ENCODE measurements at regions not wholly inside any gene's neighbourhood (a gene's known extent, or its start where the extent isn't known, plus 50 kb on each side); places are given as distances from the start of the nearest gene placed in this dataset.
"Not testable (repeated sequence)": the region's sequence is repeated elsewhere in the genome, so short reads cannot be mapped to it uniquely, and the experiment has no call there.

- no peak for DNase-seq
These were observed 196.7 kb upstream of the TPRG1 start for GRCh38 chr3:188974856-188975599.

- no peak for DNase-seq
These were observed 196.0 kb upstream of the TPRG1 start for GRCh38 chr3:188975600-188976314.

GRCh38 chr3:188976407-188976806 is 195.4 kb upstream of the TPRG1 start:
- DNase-seq: no peak

GRCh38 chr3:188978421-188979171 is 193.2 kb upstream of the TPRG1 start:
- no peak for DNase-seq

DNA sequence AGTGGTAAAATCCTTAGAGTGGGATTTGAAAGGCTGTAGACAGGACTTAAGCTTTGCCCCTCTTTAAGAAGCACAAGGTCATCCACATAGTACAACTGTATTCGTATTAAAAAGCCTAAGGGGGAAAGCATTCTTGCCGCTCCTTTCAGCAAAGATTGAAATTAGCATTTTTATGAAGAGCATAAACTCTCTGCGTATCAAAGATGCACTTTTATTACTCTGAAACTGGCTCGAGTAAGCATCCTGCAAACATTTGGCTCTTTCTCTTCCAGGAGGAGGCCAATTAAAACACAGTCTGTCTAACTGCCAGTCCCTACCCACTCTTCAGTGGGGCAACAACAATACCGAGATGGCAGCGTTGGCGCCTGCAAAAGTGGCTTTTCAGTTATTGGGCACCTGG is 192.5 kb upstream of the TPRG1 start:
- DNase-seq: no peak

DNA sequence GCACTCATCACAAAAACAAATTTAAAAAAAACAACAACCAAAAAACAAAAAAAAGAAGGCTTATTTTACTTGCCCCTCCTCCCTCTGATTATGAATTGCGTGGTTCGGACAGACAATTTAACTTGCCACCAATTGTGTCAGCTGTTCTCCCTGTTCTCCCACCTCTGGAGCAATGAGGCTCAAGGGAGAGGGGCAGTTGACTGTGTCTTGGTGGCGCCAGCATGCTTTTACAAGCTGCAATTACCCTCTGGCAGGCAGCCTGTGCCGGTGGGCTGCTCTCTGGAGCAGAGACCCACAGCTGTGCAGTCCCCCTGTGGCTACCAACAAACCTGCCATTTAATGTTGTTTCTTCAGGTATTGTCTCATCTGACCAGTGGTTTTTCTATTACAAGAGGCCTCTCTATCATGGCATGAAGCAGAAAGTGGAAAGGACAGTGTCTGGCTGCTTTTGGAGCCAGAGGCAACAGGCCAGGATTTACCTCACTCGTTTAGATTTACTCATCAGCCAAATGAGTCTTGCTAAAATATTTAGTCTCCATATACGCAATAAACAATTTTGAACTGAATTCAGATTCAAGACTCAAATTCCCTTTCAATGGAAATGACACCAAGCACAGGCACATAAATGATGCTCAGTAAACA is 192.0 kb upstream of the TPRG1 start:
- no peak for DNase-seq

- no peak for DNase-seq
These were observed 178.6 kb upstream of the TPRG1 start for GRCh38 chr3:188993181-188993580.

DNA sequence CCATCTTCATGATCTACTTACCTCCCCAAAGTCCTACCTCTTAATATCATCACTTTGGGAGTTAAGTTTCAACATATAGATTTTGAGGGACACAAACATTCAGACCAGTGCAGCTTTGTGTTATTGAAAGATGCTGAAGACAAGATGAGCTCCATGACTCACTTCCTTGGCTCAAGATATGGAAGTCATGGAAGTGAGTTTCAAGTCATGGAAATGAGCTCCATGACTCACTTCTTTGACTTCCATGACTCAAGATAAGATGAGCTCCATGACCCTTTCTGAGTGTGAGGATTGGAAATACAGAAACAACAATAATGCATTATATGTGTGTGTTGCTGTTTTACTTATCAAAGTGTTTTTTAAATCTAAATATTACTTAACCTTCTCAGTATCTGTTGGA is 170.2 kb upstream of the TPRG1 start:
- no peak for DNase-seq

GRCh38 chr3:189003410-189003809 is 168.4 kb upstream of the TPRG1 start:
- DNase-seq: no peak

DNA sequence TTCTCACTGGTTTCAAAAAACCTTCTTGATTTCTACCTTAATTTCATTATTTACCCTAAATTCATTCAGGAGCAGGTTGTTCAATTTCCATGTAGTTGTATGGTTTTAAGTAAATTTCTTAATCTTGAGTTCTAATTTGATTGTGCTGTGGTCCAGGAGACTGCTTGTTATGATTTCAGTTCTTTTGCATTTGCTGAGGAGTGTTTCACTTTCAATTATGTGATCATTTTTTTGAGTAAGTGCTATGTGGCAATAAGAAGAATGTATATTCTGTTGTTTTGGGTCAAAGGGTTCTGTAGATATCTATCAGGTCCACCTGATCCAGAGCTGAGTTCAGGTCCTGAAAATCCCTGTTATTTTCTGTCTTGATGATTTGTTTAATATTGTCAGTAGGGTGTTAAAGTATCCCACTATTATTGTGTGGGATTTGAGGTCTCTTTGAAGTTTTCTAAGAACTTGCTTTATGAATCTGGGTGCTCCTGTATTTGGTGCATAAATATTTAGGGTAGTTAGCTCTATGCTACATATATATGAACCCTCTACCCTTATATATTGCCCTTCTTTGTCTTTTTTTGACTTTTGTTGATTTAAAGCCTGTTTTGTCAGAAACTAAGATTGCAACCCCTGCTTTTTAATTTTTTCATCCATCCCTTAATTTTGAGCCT is 158.4 kb upstream of the TPRG1 start:
- no peak for DNase-seq

- DNase-seq: no peak
These were observed 157.2 kb upstream of the TPRG1 start for GRCh38 chr3:189014526-189014925.

GRCh38 chr3:189022576-189023466 is 148.9 kb upstream of the TPRG1 start:
- DNase-seq: not testable (repeated sequence)

GRCh38 chr3:189025866-189026265 is 145.9 kb upstream of the TPRG1 start:
- no peak for DNase-seq

DNA sequence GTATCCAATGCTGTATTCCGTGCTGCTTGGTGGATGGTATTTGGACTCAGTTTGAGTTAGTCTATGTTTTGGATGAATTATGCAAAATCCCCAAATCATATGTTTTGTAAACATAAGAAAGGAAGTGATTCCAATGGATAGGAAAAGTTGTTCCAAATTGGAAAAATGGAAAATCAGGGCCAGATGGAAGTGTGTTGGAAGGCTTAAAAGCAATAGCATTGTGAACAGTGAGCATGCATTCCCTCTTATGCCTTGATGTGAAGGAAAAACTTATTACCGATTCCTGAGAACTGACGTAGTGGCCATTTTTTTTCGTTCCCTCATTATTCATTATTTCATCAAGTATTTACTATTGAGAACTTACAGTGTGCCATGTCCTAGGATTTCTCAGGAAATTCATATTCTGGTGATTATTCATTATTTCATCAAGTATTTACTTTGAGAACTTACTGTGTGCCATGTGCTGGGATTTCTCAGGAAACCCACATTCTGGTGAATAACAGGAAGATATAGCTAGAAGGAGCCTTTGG is 144.1 kb upstream of the TPRG1 start:
- DNase-seq: no peak

- peak; percentile 7 to 28 for DNase-seq
These were observed 132.7 kb upstream of the TPRG1 start for GRCh38 chr3:189038773-189039745.

GRCh38 chr3:189040656-189041335 is 131.0 kb upstream of the TPRG1 start:
- no peak for DNase-seq

GRCh38 chr3:189041482-189042090 is 130.2 kb upstream of the TPRG1 start:
- DNase-seq: peak; percentile 72 to 80

GRCh38 chr3:189042832-189043231 is 128.9 kb upstream of the TPRG1 start:
- no peak for DNase-seq

All from activated CD4-positive, alpha-beta T cell treated with anti-CD3 and anti-CD28 coated beads, Interleukin-2, amount 50 U/mL, for 48 hours (primary cell).